Mesodermal cell (in vitro differentiated cells): ENCODE measurements at regions not wholly inside any gene's neighbourhood (a gene's known extent, or its start where the extent isn't known, plus 50 kb on each side); places are given as distances from the start of the nearest gene placed in this dataset.

Source experiments
- H3K27ac ChIP-seq: 2 replicates; pipeline ENCODE4 v1.7.0; 2013; ENCODE audit warnings: mild to moderate bottlenecking, low read depth, low read length, moderate library complexity; ENCODE audit not compliant: severe bottlenecking
- H3K36me3 ChIP-seq: 2 replicates; pipeline ENCODE4 v1.7.1; 2013; ENCODE audit warnings: mild to moderate bottlenecking, low read length, moderate library complexity; ENCODE audit not compliant: control insufficient read depth, insufficient read depth
- H3K4me1 ChIP-seq: one replicate; pipeline ENCODE4 v1.7.1; 2013; ENCODE audit warnings: mild to moderate bottlenecking, low read length; ENCODE audit not compliant: insufficient read depth, control insufficient read depth, poor library complexity, severe bottlenecking
- H3K4me3 ChIP-seq: 2 replicates; pipeline ENCODE4 v1.7.0; 2013; ENCODE audit warnings: low read length, control low read depth, mild to moderate bottlenecking; ENCODE audit not compliant: insufficient read depth, poor library complexity, severe bottlenecking; ENCODE audit errors: extremely low read depth
- H3K9me3 ChIP-seq: 2 replicates; pipeline ENCODE4 v1.7.1; 2013; ENCODE audit warnings: mild to moderate bottlenecking, low read length, moderate library complexity; ENCODE audit not compliant: control insufficient read depth
- WGBS, 2 experiments: methylation state at CpG; one replicate each; pipeline ENCODE4 v1.1.5; 2013; ENCODE audit warnings: missing lambda C conversion rate in 2 of 2; ENCODE audit not compliant: insufficient coverage in 2 of 2; 5-methylcytosine and 5-hydroxymethylcytosine counted together

DNA sequence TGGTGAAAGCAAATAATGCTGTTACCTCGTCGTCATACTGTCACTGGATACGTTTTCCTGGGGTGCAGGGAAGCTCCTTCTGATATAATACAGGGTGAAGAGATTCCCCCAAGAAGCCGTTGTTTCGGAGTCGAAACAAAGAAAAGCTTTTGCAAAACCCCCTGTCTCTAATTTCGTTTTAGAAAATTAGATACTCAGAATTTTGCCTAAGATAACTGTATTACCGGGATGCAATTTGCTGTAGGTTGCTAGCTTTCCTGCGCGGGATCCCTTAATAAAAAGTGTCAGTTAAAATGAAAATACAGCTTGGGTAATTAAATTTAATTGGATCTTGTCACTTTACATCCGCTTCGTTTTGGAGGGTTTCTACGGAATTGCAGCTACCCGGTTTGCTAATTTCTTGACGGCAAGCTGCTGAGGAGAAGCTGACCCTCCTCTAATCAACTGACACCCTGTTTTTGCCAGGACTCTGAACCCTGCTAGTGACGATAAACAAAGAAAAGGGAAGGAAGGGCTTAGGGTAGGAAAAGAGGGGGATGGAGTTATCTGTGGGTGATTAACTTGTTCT, 174.6 kb downstream of the SHOX start:
- Histone ChIP-seq H3K27ac (no peak overlapping the region), H3K36me3 (no peaks in the 10 kb centered on the region), H3K4me1 (no peaks in the 10 kb centered on the region), H3K4me3 (no peak overlapping the region), H3K9me3 (no peaks in the 10 kb centered on the region)
- 66 to 75% methylated on average over 9 to 12 of the region's 16 CpGs for WGBS, 2 experiments

GRCh38 chrX:802846-803245, 172.3 kb downstream of the SHOX start:
- WGBS, 2 experiments = 83 to 91% methylated on average over 6 of the region's 6 CpGs
- no peaks in the 10 kb centered on the region for H3K36me3 ChIP-seq

DNA sequence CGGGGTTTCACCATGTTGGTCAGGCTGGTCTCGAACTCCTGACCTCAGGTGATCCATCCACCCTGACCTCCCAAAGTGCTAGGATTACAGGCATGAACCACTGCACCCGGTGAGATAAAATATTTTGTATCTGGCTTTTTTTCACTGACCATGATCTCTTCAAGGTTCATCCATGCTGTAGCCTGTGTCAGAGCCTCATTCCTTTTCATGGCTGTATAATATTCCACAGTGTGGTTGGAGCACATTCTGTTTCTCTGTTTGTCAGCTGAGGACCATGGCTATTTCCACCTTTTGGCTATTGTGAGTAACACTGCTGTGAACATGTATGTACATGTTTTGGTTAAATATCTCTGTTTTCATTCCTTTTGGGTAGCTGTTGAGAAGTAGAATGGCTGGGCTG, 169.2 kb downstream of the SHOX start:
- Histone ChIP-seq H3K4me3 (no peak overlapping the region), H3K27ac (no peak overlapping the region), H3K36me3 (no peaks in the 10 kb centered on the region), H3K4me1 (no peaks in the 10 kb centered on the region), H3K9me3 (peaks cover 4% of the 10 kb centered on the region)
- WGBS, 2 experiments = 93% methylated on average over 3 of the region's 3 CpGs; no CpG with 5 or more reads in 1 of the 2 experiments

More at GRCh38 chrX:802846-803245, 172.3 kb downstream of the SHOX start:
- no peak overlapping the region for H3K4me3 ChIP-seq
- H3K27ac ChIP-seq = no peak overlapping the region
- H3K4me1 ChIP-seq = no peaks in the 10 kb centered on the region
- peaks cover 4% of the 10 kb centered on the region for H3K9me3 ChIP-seq

- no peaks in the 10 kb centered on the region for H3K9me3 ChIP-seq
- 85 to 92% methylated on average over 7 to 10 of the region's 11 CpGs for WGBS, 2 experiments
- peaks cover 3% of the 10 kb centered on the region for H3K4me1 ChIP-seq
- no peaks in the 10 kb centered on the region for H3K36me3 ChIP-seq
- H3K4me3 ChIP-seq = no peak overlapping the region
- no peak overlapping the region for H3K27ac ChIP-seq
Measured at GRCh38 chrX:794311-794710, 163.7 kb downstream of the SHOX start.

GRCh38 chrX:793216-793770, 162.7 kb downstream of the SHOX start:
- Histone ChIP-seq H3K27ac (no peak overlapping the region), H3K4me3 (no peak overlapping the region), H3K4me1 (peaks cover 3% of the 10 kb centered on the region), H3K9me3 (no peaks in the 10 kb centered on the region), H3K36me3 (no peaks in the 10 kb centered on the region)
- WGBS, 2 experiments = 89% methylated on average over 13 to 21 of the region's 24 CpGs

DNA sequence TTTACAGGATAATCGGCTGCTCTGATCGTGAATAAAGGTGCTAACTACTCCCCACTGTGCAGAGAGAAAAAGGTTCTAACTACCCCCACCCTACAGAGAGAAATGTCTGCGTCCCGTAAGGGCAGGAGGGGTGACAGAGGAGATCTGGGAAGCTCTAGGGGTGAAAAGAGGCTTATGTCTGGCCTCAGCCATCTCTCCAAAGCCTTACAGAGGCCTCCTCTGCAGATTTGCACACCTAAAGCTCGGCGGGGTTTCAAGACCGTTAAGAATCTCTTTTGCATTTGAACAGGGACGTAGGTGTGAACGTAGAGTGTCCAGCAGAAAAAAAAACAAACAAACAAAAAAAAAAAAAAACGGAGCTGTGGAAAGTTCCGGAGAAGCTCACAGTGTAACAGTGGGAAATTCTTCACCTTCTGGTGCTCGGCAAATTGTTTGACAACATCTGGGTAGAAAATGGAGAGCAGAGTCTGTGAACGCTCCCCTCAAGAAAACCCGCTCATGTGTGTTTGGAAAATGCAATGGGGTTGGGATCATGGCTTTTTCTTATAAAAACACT, 161.0 kb downstream of the SHOX start:
- no peak overlapping the region for H3K4me3 ChIP-seq
- 32 to 60% methylated on average over 1 to 5 of the region's 14 CpGs for WGBS, 2 experiments

GRCh38 chrX:790783-791360, 160.3 kb downstream of the SHOX start:
- WGBS, 2 experiments = 11 to 14% methylated on average over 12 to 21 of the region's 30 CpGs
- no peak overlapping the region for H3K4me3 ChIP-seq
- no peak overlapping the region for H3K27ac ChIP-seq
- no peaks in the 10 kb centered on the region for H3K36me3 ChIP-seq
- peaks cover 3% of the 10 kb centered on the region for H3K4me1 ChIP-seq
- H3K9me3 ChIP-seq = no peaks in the 10 kb centered on the region

More for the DNA sequence above, 161.0 kb downstream of the SHOX start:
- H3K4me1 ChIP-seq = peaks cover 3% of the 10 kb centered on the region
- no peak overlapping the region for H3K27ac ChIP-seq
- H3K36me3 ChIP-seq = no peaks in the 10 kb centered on the region
- H3K9me3 ChIP-seq = no peaks in the 10 kb centered on the region

- Histone ChIP-seq H3K4me1 (peaks cover 3% of the 10 kb centered on the region), H3K36me3 (no peaks in the 10 kb centered on the region), H3K9me3 (no peaks in the 10 kb centered on the region), H3K27ac (no peak overlapping the region), H3K4me3 (no peak overlapping the region)
- WGBS, 2 experiments = 21 to 27% methylated on average over 9 to 10 of the region's 18 CpGs
Measured at GRCh38 chrX:790041-790506, 159.5 kb downstream of the SHOX start.

GRCh38 chrX:789096-789495, 158.5 kb downstream of the SHOX start:
- whole genome bisulfite sequencing, 2 experiments = 53 to 57% methylated on average over 4 to 6 of the region's 9 CpGs
- Histone ChIP-seq H3K36me3 (no peaks in the 10 kb centered on the region), H3K4me1 (peaks cover 3% of the 10 kb centered on the region), H3K9me3 (no peaks in the 10 kb centered on the region), H3K27ac (no peak overlapping the region), H3K4me3 (no peak overlapping the region)

GRCh38 chrX:786441-786881, 155.9 kb downstream of the SHOX start:
- Histone ChIP-seq H3K9me3 (no peaks in the 10 kb centered on the region), H3K4me3 (no peak overlapping the region), H3K36me3 (no peaks in the 10 kb centered on the region), H3K4me1 (peaks cover 3% of the 10 kb centered on the region), H3K27ac (no peak overlapping the region)
- WGBS, 2 experiments = 66 to 100% methylated on average over 1 to 4 of the region's 6 CpGs

GRCh38 chrX:784829-785228, 154.2 kb downstream of the SHOX start:
- 90 to 91% methylated on average over 13 of the region's 13 CpGs for WGBS, 2 experiments

More at GRCh38 chrX:784829-785228, 154.2 kb downstream of the SHOX start:
- no peaks in the 10 kb centered on the region for H3K4me1 ChIP-seq
- no peaks in the 10 kb centered on the region for H3K9me3 ChIP-seq
- H3K27ac ChIP-seq = no peak overlapping the region
- no peaks in the 10 kb centered on the region for H3K36me3 ChIP-seq
- no peak overlapping the region for H3K4me3 ChIP-seq
